Testis (tissue), 2 donors: ENCODE measurements at regions not wholly inside any gene's neighbourhood (a gene's known extent, or its start where the extent isn't known, plus 50 kb on each side); places are given as distances from the start of the nearest gene placed in this dataset.

Experiments
- POLR2A ChIP-seq: fragments of 450-650 bp; IDR thresholded peaks from one replicate; pipeline ENCODE4 v1.6.1; 2017; ENCODE audit warnings: antibody characterized with exemption, mild to moderate bottlenecking, moderate library complexity
- TF ChIP-seq, protein P1 (sequence below), 3 experiments: fragments of 450-650 bp in 2 of 3; fragments of 200-600 bp in 1 of 3; sonication (generic) in 1 of 3; IDR thresholded peaks; one replicate each; pipeline ENCODE4 v1.5.1; 2016 to 2019; ENCODE audit warnings: antibody characterized with exemption in 3 of 3, mild to moderate bottlenecking in 2 of 3, moderate library complexity in 1 of 3

DNA sequence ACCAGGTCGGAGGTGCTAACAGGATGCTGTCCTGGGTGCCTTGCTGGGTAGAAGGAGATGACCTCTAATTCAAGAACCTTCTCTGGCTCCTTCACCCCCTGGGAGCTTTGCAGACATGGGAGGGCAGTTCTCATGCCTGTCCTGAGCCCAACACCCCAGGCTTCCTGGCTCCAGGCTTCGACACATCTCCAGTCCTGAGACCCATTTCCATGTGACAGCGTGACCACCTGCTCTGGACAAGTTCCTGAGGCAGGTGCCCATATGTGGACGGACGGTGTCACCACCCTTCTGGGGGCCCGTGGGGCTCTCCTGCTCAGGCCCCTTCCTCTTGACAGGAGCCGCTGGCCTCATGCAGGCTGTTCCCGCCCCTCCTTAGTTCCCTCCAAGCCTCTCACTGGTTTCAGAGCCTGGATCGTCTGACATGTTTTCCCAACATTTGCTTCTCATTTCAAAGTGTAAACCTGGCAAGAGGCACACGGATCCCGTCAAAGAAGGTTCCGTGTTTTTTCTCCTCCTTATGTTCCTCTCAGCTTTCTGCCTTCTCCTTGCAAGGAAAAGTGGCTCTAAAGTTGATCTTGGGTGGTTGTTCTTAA lies 291.9 kb upstream of the RTL1 start:
- TF ChIP-seq, protein P1, sequence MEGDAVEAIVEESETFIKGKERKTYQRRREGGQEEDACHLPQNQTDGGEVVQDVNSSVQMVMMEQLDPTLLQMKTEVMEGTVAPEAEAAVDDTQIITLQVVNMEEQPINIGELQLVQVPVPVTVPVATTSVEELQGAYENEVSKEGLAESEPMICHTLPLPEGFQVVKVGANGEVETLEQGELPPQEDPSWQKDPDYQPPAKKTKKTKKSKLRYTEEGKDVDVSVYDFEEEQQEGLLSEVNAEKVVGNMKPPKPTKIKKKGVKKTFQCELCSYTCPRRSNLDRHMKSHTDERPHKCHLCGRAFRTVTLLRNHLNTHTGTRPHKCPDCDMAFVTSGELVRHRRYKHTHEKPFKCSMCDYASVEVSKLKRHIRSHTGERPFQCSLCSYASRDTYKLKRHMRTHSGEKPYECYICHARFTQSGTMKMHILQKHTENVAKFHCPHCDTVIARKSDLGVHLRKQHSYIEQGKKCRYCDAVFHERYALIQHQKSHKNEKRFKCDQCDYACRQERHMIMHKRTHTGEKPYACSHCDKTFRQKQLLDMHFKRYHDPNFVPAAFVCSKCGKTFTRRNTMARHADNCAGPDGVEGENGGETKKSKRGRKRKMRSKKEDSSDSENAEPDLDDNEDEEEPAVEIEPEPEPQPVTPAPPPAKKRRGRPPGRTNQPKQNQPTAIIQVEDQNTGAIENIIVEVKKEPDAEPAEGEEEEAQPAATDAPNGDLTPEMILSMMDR (IDR thresholded peaks at IDR 0.05): no peak
- TF ChIP-seq POLR2A: no peak
